IgD-negative memory B cell (primary cell): ENCODE measurements at regions not wholly inside any gene's neighbourhood (a gene's known extent, or its start where the extent isn't known, plus 50 kb on each side); places are given as distances from the start of the nearest gene placed in this dataset.
A peak's percentile ranks its signal among the peaks of the same experiment; 100 is the strongest.

Experiments
- H3K27ac Mint-ChIP-seq, 3 donors: one replicate each; pipeline ENCODE4 v1.8.0; 2020 to 2022; ENCODE audit warnings: mild to moderate bottlenecking in 3 of 3, mixed read lengths in 3 of 3, moderate library complexity in 1 of 3
- H3K27me3 Mint-ChIP-seq: one replicate; pipeline ENCODE4 v1.8.0; 2021; ENCODE audit warnings: mixed read lengths
- H3K36me3 Mint-ChIP-seq: one replicate; pipeline ENCODE4 v1.8.0; 2020; ENCODE audit warnings: mild to moderate bottlenecking, mixed read lengths
- H3K4me1 Mint-ChIP-seq, 3 donors: one replicate each; pipeline ENCODE4 v1.8.0; 2020 to 2022; ENCODE audit warnings: mixed read lengths in 3 of 3, mild to moderate bottlenecking in 1 of 3
- H3K4me3 Mint-ChIP-seq, 4 donors: one replicate each; pipeline ENCODE4 v1.8.0; 2020 to 2022; ENCODE audit warnings: mild to moderate bottlenecking in 4 of 4, mixed read lengths in 4 of 4, moderate library complexity in 3 of 4
- H3K9me3 Mint-ChIP-seq, 3 donors: one replicate each; pipeline ENCODE4 v1.8.0; 2020 to 2021; ENCODE audit warnings: mixed read lengths in 3 of 3, mild to moderate bottlenecking in 1 of 3

- Mint-ChIP-seq H3K36me3 (peaks cover 2% of the 10 kb centered on the region), H3K27ac (no peak overlapping the region), H3K4me3 (no peak overlapping the region), H3K27me3 (peaks cover 3% of the 10 kb centered on the region), H3K4me1 (peaks cover 0 to 1% (median 0%) of the 10 kb centered on the region in 3 donors), H3K9me3 (no peaks in the 10 kb centered on the region)
Measured at GRCh38 chr3:107939691-107940442, 151.0 kb downstream of the CD47 start.

DNA sequence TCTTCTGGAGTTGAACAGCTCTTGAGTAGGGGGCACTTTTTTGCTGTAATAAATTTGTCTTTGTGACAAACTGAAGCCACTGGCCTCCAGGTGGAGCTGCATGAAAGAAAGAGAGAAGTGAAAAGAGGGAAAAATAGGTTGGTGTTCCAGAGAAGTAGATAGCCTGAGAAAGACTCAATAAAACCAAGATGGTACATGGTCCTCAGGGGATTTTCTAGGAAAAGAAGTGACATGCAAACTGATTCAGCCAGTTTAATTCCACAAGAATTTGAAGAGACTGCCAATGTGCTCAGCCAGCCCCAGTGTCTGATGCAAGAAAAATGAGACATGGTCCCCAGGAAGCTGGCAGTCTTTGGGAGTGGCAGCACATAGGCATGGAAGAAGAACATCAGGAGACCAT is 152.7 kb downstream of the CD47 start:
- Mint-ChIP-seq H3K27ac (no peak overlapping the region), H3K9me3 (peaks cover 0 to 7% (median 3%) of the 10 kb centered on the region in 3 donors), H3K36me3 (peaks cover 2% of the 10 kb centered on the region), H3K4me1 (peaks cover 0 to 1% (median 0%) of the 10 kb centered on the region in 3 donors), H3K27me3 (no peaks in the 10 kb centered on the region), H3K4me3 (no peak overlapping the region)

DNA sequence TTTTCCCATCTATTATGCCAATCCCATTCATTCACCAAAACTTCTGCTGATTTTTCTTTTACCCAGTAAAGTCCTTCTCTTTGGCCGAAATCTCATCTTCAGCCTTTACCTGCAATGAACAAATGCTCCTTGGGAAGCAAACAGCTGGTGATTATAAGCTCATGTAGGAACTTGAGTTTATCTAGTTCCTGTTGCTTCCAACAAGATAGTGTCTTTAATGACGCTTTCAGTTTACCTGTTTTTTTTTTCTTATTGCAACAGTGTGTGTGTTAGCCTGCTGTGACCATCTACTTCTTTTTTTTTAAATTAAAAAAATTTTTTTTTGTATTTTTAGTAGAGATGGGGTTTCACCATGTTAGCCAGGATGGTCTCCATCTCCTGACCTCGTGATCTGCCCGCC is 156.0 kb downstream of the CD47 start:
- Mint-ChIP-seq H3K27me3 (no peaks in the 10 kb centered on the region), H3K27ac (no peak overlapping the region), H3K4me3 (no peak overlapping the region), H3K4me1 (peaks cover 0 to 1% (median 0%) of the 10 kb centered on the region in 3 donors), H3K36me3 (peaks cover 2% of the 10 kb centered on the region), H3K9me3 (peaks cover 0 to 12% (median 3%) of the 10 kb centered on the region in 3 donors)

DNA sequence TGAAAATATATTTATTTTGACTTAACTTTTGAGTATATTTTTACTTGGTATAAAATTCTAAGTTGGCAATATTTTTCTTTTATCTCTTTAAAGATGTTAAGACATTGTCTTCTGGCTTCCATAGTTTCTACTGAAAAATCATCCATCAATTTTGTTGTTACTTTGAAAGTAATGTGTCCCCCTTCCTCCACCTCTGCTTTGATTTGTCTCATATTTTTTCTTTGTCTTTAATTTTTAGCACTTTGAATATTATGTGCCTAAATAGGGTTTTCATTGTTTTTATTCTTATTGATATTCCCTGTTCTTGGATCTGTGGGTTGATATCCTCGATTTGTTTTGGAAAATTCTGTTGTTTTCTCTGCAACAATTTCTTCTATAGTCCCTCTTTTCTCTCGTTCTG is 157.4 kb downstream of the CD47 start:
- no peaks in the 10 kb centered on the region for H3K27me3 Mint-ChIP-seq
- no peak overlapping the region for H3K4me3 Mint-ChIP-seq
- H3K9me3 Mint-ChIP-seq: peaks cover 0 to 12% (median 3%) of the 10 kb centered on the region in 3 donors
- no peak overlapping the region for H3K27ac Mint-ChIP-seq
- peaks cover 0 to 1% (median 0%) of the 10 kb centered on the region in 3 donors for H3K4me1 Mint-ChIP-seq
- H3K36me3 Mint-ChIP-seq: peaks cover 2% of the 10 kb centered on the region

DNA sequence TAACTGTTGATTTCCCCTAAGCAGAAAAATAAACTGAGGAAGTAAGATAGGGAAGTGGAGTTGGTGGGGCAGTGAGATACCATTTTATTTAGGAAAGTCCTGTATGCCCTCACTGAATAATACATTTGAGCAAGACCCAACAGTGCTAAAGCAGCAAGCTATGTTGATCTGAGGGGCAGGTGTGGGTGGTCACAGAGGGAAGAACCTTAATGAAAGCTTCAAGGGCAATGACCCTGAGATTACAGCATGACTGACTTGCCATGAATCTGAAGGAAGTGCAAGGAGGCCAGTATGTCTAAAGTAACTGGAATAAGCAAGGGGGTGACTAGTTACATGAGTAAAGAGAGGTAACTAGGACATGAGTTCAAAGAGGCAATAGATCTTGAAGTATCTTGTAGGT is 159.5 kb downstream of the CD47 start:
- H3K36me3 Mint-ChIP-seq: no peaks in the 10 kb centered on the region
- H3K4me3 Mint-ChIP-seq: no peak overlapping the region
- peaks cover 0 to 12% (median 3%) of the 10 kb centered on the region in 3 donors for H3K9me3 Mint-ChIP-seq
- H3K4me1 Mint-ChIP-seq: peaks cover 4 to 9% (median 5%) of the 10 kb centered on the region in 3 donors
- peaks cover 8% of the 10 kb centered on the region for H3K27me3 Mint-ChIP-seq
- H3K27ac Mint-ChIP-seq: no peak overlapping the region

DNA sequence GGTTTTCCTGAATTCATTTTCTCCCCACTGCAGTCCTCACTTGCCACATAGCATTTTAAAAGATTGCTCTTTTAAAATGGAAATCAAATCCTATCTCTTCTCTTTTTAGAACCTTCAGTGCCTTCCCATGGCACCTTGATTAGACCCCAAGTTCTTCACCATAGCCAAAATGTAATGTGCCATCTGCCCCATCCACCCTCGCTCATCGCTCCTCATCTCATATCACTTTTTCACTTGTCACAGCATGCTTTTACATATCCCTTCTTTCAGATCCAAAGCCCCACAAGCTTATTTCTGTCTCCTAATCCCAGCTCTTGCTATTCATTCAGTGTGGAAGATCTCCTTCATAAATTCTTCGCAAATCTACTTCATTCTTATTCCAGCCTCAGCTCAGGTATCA is 161.7 kb downstream of the CD47 start:
- H3K4me1 Mint-ChIP-seq: peaks cover 4 to 9% (median 5%) of the 10 kb centered on the region in 3 donors
- H3K9me3 Mint-ChIP-seq: peaks cover 0 to 12% (median 3%) of the 10 kb centered on the region in 3 donors
- peaks cover 12% of the 10 kb centered on the region for H3K27me3 Mint-ChIP-seq
- H3K27ac Mint-ChIP-seq: no peak overlapping the region
- no peaks in the 10 kb centered on the region for H3K36me3 Mint-ChIP-seq
- H3K4me3 Mint-ChIP-seq: no peak overlapping the region

DNA sequence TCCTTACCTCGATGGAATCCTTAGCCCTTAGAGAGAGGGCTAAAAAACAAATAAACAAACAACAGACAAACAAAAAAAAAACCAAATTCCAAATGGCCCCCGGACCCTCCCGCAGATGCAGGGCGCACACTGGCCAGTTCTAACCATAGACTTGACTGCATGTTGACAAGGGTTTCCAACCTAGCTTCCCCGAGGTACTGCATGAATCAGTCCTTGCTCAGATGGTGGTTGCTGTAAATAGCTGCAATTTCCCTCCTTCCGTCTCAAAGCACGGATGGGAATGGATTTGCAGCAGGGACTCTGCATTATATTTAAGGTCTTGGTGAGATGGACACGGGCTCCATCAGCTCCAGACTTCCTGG is 162.8 kb downstream of the CD47 start:
- Mint-ChIP-seq H3K27me3 (peaks cover 15% of the 10 kb centered on the region), H3K4me3 (peak overlapping the region; percentile 86 to 92 (median 90)), H3K27ac (no peak overlapping the region), H3K9me3 (peaks cover 0 to 4% (median 0%) of the 10 kb centered on the region in 3 donors), H3K36me3 (no peaks in the 10 kb centered on the region), H3K4me1 (peaks cover 4 to 9% (median 5%) of the 10 kb centered on the region in 3 donors)

GRCh38 chr3:107927361-107928083 is 163.3 kb downstream of the CD47 start:
- H3K9me3 Mint-ChIP-seq: no peaks in the 10 kb centered on the region
- peaks cover 4 to 9% (median 5%) of the 10 kb centered on the region in 3 donors for H3K4me1 Mint-ChIP-seq
- peaks cover 15% of the 10 kb centered on the region for H3K27me3 Mint-ChIP-seq
- peak overlapping the region; percentile 86 to 92 (median 90) for H3K4me3 Mint-ChIP-seq
- no peak overlapping the region for H3K27ac Mint-ChIP-seq
- no peaks in the 10 kb centered on the region for H3K36me3 Mint-ChIP-seq

DNA sequence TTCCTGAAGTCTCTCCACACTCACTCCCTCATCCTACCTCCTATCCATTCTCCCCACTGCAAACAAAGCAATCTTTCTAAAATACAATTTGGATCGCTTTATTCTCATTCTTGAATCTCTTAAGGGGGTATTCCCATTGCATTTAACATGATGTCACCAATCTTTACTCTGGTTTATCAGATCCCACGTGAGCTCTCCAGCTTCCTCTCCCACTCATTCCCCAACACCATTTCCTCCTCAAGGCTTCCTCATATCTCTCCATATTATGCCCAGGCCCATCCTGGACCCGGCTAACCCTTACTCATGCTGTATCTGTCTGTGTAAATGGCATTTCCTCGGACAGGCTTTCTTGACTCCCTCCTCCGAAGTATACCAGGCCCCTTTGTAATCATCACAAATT is 165.0 kb downstream of the CD47 start:
- H3K9me3 Mint-ChIP-seq: no peaks in the 10 kb centered on the region
- no peaks in the 10 kb centered on the region for H3K36me3 Mint-ChIP-seq
- peaks cover 22% of the 10 kb centered on the region for H3K27me3 Mint-ChIP-seq
- no peak overlapping the region for H3K4me3 Mint-ChIP-seq
- H3K27ac Mint-ChIP-seq: peak overlapping the region in 1 of 3 donors; percentile 75
- peaks cover 4 to 9% (median 5%) of the 10 kb centered on the region in 3 donors for H3K4me1 Mint-ChIP-seq

DNA sequence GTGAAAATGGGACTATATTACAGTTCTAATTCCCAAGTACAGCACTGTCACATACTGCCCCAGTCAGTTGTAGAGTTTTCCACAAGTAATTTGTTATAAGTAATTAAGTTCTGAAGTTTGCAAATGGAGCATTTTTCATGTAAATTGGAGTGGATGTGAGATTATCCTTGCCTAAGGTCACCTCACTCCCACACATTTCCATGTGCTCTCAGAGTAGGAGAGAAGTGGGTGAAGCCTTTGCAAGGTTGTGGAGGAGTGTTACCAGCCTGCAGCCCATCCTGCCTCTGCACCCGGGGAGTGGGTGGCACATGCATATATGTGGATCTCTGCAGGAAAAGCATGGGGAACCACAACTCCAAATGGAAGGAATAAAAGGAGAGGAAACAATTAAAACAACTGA is 169.8 kb downstream of the CD47 start:
- H3K36me3 Mint-ChIP-seq: no peaks in the 10 kb centered on the region
- H3K4me3 Mint-ChIP-seq: no peak overlapping the region
- H3K27me3 Mint-ChIP-seq: peaks cover 35% of the 10 kb centered on the region
- peak overlapping the region in 1 of 3 donors; percentile 27 for H3K27ac Mint-ChIP-seq
- no peaks in the 10 kb centered on the region for H3K9me3 Mint-ChIP-seq
- H3K4me1 Mint-ChIP-seq: no peaks in the 10 kb centered on the region

DNA sequence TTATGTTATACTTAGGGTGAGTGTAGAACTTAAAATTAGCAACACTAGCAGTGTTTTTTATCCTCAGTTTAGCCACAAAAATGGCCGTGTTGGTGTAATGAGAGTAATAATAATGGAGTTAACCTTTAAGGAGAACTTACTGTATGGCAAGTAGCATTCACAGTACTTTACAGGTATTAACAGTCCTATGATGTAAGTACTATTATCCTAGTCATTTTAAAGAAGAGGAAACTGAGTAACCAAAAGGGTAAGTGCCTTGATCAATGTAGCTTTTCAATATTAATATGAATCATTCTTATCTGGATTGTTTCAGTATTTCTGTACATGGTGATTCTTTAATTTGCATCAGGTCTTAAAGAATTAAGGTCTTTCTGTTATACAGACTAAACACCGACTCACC is 170.3 kb downstream of the CD47 start:
- no peaks in the 10 kb centered on the region for H3K4me1 Mint-ChIP-seq
- no peaks in the 10 kb centered on the region for H3K9me3 Mint-ChIP-seq
- no peak overlapping the region for H3K4me3 Mint-ChIP-seq
- H3K27me3 Mint-ChIP-seq: peaks cover 35% of the 10 kb centered on the region
- H3K36me3 Mint-ChIP-seq: no peaks in the 10 kb centered on the region
- H3K27ac Mint-ChIP-seq: no peak overlapping the region

DNA sequence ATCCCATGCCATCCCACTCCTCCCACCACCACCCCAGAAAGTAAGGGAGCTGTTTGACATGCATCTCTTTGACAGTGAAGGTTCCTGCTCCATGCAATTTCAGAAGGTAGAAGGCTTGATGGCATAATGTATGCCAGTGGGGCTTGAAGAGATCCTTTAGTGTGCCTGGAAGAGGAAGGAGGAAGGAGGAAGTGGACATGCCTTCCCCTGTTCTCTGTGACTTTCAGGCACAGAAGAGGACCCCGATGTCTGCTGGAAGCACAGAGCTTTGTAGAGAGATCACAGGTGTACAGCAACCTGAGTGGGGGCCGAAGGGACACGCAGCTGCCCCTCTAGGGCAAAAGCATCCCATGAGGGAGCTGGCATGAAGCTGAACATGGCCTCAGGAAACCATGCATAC is 171.6 kb downstream of the CD47 start:
- Mint-ChIP-seq H3K4me1 (no peaks in the 10 kb centered on the region), H3K27ac (no peak overlapping the region), H3K9me3 (no peaks in the 10 kb centered on the region), H3K36me3 (no peaks in the 10 kb centered on the region), H3K4me3 (peak overlapping the region in 1 of 4 donors; percentile 63), H3K27me3 (peaks cover 31% of the 10 kb centered on the region)

DNA sequence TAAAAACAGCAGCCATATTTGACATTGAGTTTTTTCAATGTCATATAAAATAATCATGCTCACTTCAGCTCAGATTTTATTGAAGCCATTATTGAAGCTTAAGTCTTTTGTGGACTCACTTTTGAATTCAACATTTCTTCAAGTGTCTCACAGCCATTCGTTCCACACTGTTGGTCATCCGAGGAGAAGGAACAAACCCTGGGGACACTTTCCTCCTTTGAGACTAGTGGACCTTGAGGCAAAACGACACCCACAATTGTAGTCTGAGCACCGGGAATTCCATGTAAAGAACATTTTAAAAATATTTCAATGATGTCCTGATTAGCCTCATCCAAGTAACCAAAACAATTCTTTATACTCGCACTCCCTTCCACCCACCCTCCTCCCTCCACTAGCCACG is 174.7 kb downstream of the CD47 start:
- Mint-ChIP-seq H3K27me3 (peaks cover 24% of the 10 kb centered on the region), H3K36me3 (no peaks in the 10 kb centered on the region), H3K9me3 (no peaks in the 10 kb centered on the region), H3K27ac (no peak overlapping the region), H3K4me1 (no peaks in the 10 kb centered on the region), H3K4me3 (no peak overlapping the region)

GRCh38 chr3:107915706-107916105 is 175.1 kb downstream of the CD47 start:
- Mint-ChIP-seq H3K4me3 (no peak overlapping the region), H3K4me1 (no peaks in the 10 kb centered on the region), H3K36me3 (no peaks in the 10 kb centered on the region), H3K9me3 (no peaks in the 10 kb centered on the region), H3K27ac (no peak overlapping the region), H3K27me3 (peaks cover 19% of the 10 kb centered on the region)

DNA sequence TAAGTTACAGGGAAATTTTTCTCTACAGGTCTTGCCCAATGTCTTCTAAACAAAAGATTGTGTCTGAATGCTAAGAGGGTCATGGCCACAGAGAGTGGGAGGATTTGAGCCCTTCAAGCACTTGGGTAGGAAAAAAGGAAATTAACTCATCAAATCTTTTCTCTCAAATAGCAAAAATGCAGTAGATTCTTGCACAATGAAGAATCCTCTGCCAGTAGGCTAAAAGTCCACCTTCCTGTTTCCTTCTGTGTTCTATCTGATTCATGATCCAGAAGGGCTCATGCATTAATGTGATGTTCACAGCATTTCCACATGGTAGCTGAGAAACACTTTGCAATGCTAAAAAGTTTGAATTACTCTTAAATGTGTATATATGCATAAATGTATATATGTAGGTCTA is 177.1 kb downstream of the CD47 start:
- Mint-ChIP-seq H3K36me3 (no peaks in the 10 kb centered on the region), H3K9me3 (no peaks in the 10 kb centered on the region), H3K27me3 (peaks cover 13% of the 10 kb centered on the region), H3K4me3 (no peak overlapping the region), H3K4me1 (peaks cover 0 to 3% (median 0%) of the 10 kb centered on the region in 3 donors), H3K27ac (no peak overlapping the region)
